GM21717 (cell line): ENCODE measurements at regions not wholly inside any gene's neighbourhood (a gene's known extent, or its start where the extent isn't known, plus 50 kb on each side); places are given as distances from the start of the nearest gene placed in this dataset.
"Not testable (repeated sequence)": the region's sequence is repeated elsewhere in the genome, so short reads cannot be mapped to it uniquely, and the experiment has no call there.

Experiments
- ATAC-seq: cut with Tn5 transposase; IDR thresholded peaks from one replicate; pipeline ENCODE4 v1.9.1; 2021; ENCODE audit warnings: mild to moderate bottlenecking, moderate library complexity; ENCODE audit not compliant: unreplicated experiment

DNA sequence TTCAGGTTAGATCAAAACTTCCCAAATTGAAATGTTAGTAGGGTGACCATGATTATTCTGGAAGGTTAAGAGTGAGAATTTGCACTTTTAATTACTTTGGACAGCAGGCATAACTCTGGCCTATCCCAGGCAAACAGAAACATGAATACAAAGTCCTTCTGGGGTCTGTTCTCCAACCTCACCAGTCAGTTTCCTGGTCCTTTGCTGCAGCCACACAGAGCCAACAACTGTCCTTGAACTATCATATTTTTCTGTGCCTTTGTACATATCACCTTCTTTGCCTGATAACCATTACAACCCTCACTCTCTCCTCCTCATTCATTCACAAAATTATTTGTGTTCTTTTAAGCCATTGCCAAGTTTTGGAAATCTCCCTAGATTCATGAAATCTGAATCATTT is 126.0 kb upstream of the GBE1 start:
- no peak for ATAC-seq

GRCh38 chr3:81886081-81886480 is 124.6 kb upstream of the GBE1 start:
- no peak for ATAC-seq

DNA sequence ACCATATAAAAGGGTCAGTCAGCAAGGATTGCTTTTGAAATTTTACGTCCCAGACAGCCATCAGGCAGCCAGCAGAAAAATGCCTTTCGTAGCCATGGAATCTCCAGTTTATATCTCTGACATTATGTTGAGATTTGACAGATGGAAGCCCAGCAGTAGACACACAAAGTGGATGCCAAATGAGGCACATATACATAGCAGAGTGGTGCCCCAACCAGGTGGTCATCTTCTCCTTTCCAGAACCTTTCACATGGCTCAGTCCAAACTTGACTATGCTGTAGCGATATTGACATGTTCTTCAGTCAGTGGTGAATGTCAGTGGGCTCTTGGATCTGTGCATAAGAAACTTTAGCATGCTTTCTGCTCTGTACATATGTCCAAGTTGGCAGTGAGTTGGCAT is 123.3 kb upstream of the GBE1 start:
- no peak for ATAC-seq

- ATAC-seq: no peak
Observed at GRCh38 chr3:81876826-81877225, 115.4 kb upstream of the GBE1 start.

DNA sequence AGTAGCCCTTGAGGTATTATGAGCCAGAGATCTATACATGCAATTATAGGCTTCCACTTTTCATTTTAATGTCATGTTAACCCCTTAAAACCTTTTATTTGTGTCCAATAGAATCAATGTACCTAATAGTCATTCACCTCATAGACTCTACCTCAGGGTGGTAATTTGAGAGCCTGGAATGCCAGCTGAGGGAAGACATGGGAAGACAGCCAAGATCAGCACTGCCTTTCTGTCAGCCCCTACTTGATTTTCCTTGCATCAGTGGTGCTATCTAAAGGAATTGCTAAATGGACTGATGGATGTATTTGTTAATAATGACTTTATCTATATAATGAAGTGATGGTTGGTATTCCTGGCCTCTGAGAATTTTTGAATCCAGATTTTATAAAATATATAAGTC is 113.3 kb upstream of the GBE1 start:
- ATAC-seq: no peak

- ATAC-seq: no peak
Observed at GRCh38 chr3:81872566-81872965, 111.1 kb upstream of the GBE1 start.

- ATAC-seq: no peak
Observed at GRCh38 chr3:81871358-81872155, 110.1 kb upstream of the GBE1 start.

GRCh38 chr3:81869382-81869781 is 107.9 kb upstream of the GBE1 start:
- ATAC-seq: no peak

- no peak for ATAC-seq
Observed at GRCh38 chr3:81868597-81868996, 107.2 kb upstream of the GBE1 start.

DNA sequence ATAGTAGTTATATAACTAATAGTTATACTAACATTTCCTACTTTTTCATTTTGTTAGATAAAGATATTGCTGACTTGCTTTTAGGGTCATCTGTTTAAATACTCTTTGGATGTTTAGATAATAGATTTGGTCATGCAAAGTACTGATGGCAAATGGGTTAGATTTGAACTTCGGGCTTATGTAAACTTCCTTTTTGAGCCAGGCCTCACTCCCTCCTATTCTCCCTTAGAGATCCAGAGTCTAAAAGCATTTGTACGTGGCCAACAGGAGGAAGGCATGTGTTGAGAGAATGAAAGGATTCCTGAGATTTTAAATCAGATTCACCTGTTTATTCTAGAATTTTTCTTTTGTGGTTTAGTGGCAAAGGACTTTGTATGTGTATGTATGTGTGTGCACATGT is 106.4 kb upstream of the GBE1 start:
- ATAC-seq: no peak

GRCh38 chr3:81865164-81865563 is 103.7 kb upstream of the GBE1 start:
- ATAC-seq: not testable (repeated sequence)

GRCh38 chr3:81864272-81864671 is 102.8 kb upstream of the GBE1 start:
- ATAC-seq: no peak

GRCh38 chr3:81863756-81864155 is 102.3 kb upstream of the GBE1 start:
- ATAC-seq: no peak

DNA sequence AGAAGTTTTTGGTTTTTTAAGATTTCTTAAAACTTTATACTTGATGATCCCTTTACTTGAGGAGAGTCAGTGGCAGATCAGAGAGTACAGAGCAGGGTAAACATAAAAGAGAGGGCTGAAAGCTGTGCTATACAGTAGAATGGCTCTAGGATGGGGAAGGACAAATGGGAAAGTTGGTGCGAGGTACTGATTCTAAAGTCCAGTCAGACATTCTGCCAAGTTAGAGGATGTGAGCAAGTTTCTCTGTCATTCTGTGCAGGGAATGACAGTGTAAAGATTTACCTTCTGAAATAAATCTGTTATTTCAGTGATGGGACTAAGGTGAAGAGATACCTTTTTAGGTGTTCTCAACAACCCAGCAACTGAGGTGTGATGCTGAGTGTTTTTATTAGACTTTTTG is 100.1 kb upstream of the GBE1 start:
- ATAC-seq: no peak

DNA sequence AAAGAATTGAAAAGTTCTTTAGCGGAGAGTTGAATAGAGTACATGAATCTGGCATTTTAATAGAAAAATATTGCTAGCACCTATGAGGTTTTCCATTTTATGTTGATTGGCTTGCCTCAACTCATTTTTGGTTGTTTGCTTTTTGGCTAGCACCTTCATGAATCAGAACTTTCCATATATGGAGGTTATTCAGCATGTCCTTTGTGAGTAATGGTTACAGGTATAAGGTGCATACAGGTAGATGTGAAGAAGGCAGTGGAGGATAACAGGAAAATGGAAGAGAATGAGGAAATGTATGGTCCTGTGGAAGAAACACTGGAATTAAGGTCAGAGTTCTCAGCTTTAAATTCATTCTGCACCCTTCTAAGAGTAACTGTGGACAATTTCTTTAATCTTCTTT is 98.1 kb upstream of the GBE1 start:
- ATAC-seq: no peak

- no peak for ATAC-seq
Observed at GRCh38 chr3:81853431-81853830, 92.0 kb upstream of the GBE1 start.

GRCh38 chr3:81851176-81851575 is 89.7 kb upstream of the GBE1 start:
- no peak for ATAC-seq

DNA sequence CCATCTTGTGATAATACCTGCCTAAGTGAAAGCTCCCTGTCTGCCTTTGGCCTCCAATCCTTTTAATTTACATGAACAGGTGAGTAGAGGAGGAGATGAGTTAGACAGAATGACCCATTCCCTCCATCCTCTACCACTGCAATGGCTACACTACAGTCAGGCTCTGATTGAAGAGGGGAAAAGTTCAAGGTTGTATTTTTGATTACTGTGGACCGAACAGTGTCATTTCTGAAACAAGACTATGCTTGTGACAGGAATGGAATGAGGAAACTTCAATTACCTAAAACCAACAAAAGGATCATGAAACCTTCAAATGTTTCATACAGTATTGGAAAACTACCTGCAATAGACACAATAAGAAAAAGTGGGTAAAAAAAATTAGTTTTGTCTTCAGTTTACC is 85.5 kb upstream of the GBE1 start:
- ATAC-seq: no peak

DNA sequence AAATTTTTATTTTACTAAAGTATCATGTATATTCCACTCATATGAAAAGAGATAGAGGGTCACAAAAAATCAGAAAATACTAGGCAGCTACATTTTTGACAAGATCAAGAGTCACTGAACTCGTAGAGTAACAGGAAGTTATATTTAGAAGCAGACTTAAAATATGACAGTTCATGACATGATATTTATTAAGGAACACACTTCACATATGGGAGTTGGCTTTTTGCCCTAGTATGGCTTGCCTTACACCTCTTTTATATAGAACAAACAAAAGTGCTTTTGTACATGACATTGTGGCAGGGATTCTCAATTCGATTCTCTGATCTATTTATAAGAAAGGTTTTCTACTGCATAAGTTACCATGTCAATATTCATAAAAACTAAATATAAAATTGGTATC is 80.1 kb upstream of the GBE1 start:
- ATAC-seq: no peak

DNA sequence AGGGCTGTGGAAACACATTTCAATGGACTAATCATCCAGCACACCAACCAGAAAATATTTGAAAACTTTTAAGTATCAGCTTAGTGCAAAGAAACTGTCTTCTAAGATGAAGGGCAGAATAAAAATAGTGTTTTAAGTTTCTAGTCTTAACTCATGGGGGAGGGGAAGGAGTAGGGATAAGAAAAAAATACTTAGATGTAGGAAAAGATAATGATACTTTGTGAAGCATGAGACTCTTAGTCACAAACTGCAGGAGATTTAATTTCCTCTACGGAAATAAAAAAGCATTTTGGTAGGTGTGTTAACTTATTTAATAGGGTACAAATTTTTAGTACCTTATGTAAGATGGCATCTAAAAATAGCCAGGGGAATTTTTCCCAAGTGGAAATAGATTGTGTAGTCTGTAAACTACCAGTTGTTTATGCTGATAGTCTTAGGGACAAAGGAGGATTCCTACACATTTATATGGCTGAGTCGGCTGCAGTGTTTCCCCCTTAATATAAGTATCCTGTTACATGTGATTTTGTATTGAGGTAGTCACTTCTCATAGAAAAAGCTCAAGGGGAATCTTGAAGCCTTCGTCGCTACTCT is 78.2 kb upstream of the GBE1 start:
- ATAC-seq: no peak

GRCh38 chr3:81838457-81838856 is 77.0 kb upstream of the GBE1 start:
- ATAC-seq: no peak

DNA sequence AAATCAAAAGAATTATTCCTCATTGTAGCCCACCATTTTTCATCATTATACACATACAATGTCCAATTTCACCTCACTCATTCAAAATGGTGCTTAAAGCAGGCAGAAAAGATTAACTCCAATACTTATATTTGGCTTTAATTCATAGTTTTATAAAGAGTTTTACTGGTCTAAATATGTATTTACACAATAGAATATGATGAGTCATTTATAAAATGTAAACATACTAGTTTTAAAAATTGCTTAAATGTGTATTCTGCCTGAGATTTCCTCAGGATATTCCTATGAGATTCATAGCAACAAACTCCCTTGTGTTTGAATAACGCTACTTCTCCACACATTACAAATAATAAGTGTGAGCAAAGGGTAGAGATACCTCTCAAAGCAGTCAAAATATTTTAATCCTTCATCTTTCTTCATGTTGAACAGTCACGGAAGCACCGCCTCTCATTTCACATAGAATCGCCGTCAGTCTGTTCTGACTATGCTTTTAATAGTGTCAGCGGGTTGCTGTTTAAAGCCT is 75.7 kb upstream of the GBE1 start:
- ATAC-seq: no peak

DNA sequence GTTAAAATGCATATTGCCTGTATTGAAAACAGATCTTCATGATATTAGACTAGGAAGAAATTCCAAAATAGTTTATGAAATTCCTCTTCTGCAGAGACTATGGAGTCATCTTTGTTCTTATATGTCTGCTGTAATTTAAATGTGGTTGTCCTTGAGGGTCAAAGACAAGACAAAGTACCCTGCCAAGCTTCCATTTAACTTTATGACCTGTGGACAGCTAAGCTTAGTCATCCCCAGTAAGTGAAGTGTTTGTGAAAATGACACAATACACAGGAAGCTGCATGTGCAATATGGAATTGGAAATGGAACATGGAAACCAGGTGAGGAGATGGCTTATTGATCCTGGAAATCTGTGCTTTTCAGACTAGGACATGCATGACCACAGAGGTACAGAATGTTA is 68.5 kb upstream of the GBE1 start:
- no peak for ATAC-seq
